ENCODE measurements at regions not wholly inside any gene's neighbourhood (a gene's known extent, or its start where the extent isn't known, plus 50 kb on each side); places are given as distances from the start of the nearest gene placed in this dataset.

DNA sequence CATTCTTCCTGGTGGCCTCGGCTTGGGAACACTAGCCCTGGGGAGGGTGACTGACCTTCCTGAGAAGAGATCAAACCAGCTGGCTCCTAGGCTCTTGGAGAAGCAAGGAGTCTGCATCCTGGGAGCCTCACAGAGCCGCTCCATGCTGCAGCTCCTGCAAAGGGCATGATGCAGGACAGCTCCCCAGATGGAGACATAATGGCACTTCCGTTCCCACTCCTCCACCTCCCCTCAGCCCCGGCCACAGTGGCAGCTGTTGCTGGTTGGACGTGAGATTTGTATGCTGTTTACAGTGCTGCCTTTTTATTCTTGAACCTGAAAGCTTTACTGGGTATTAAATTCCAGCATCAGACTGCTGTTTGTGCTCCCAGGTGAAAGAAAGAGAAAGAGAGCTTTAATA lies 83.7 kb upstream of the CTTNBP2NL start:
- no peak overlapping the region for H3K9ac ChIP-seq (ENCODE audit: insufficient read length, low read depth)
- DNase-seq (ENCODE audit: low read depth, low spot score), result no peak
- H3K27me3 ChIP-seq (ENCODE audit: insufficient read depth, insufficient read length), result no peaks in the 10 kb centered on the region

DNA sequence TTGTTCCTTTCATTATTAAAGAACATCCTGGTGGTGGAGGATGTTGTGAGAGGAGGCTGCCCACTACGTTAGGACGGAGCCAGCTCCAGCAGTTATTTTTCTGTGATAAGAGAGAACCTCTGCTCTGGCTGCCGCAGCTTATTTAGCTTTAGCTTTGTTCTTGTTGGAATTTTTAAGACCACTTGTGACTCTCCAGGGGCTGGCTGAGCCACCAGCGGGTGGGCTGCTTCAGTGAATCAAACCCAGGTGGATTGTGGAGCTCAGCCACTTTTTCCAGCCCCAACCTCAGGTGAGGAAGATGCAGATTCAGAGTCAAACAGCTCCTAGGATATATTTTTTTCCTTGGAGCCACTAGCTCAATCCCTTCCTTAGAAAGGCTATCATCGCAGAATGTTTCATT lies 83.1 kb upstream of the CTTNBP2NL start:
- Histone ChIP-seq H3K9me3 (ENCODE audit: insufficient read depth, low read length) (no peaks in the 10 kb centered on the region), H3K27me3 (ENCODE audit: insufficient read depth, insufficient read length) (no peaks in the 10 kb centered on the region), H3K4me3 (ENCODE audit: insufficient read length, low read depth) (no peak overlapping the region), H3K9ac (ENCODE audit: insufficient read length, low read depth) (no peak overlapping the region), H3K36me3 (ENCODE audit: insufficient read depth, insufficient read length, low read length) (no peaks in the 10 kb centered on the region), H3K4me1 (ENCODE audit: insufficient read depth, insufficient read length) (no peaks in the 10 kb centered on the region)
- no peak for TF ChIP-seq ZNF274 (IDR thresholded peaks at IDR 0.05; ENCODE audit: low read depth, low read length)
- TF ChIP-seq SUZ12 (IDR thresholded peaks at IDR 0.05; ENCODE audit: extremely low read depth, insufficient read depth, insufficient read length), result no peak
- no peak for TF ChIP-seq YY1 (IDR thresholded peaks at IDR 0.05; ENCODE audit: insufficient read depth, insufficient read length)
- DNase-seq (ENCODE audit: low read depth, low spot score), result no peak

More for the DNA sequence above, 83.7 kb upstream of the CTTNBP2NL start:
- Histone ChIP-seq H3K36me3 (ENCODE audit: insufficient read depth, insufficient read length, low read length) (no peaks in the 10 kb centered on the region), H3K9me3 (ENCODE audit: insufficient read depth, low read length) (no peaks in the 10 kb centered on the region), H3K4me1 (ENCODE audit: insufficient read depth, insufficient read length) (no peaks in the 10 kb centered on the region), H3K4me3 (ENCODE audit: insufficient read length, low read depth) (no peak overlapping the region)
- TF ChIP-seq SUZ12 (IDR thresholded peaks at IDR 0.05; ENCODE audit: extremely low read depth, insufficient read depth, insufficient read length) (no peak), YY1 (IDR thresholded peaks at IDR 0.05; ENCODE audit: insufficient read depth, insufficient read length) (no peak), ZNF274 (IDR thresholded peaks at IDR 0.05; ENCODE audit: low read depth, low read length) (no peak)

DNA sequence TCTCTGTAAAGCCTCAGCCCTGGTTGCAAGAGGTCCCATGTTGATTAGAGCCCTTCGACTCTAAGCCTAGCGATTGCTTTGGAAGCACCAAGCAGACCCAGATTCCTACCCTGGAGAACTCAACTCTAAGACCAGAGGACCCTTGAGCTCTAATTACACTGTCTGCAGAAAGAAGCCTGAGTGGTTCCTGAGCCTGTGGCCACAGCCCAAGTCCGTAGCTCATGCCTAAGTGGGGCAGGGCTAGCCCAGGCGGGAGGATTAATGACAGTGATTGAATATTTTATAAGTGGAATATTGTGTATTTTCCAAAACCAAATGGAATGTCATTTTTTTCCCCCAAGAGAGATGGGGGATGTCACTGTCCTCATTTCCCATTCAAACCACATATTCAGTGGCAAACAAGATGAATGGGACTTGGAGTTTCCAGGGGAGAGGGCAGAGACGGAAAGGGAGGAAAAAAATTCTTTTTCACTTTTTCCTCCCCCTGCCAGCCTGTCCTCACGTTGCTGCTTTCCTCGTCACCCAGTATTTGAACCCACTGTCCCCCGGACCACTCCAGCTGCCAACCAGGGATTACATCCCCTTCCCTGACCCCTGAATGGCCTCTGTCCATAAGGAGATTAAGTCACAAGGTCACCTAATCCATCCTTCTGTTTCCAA lies 79.6 kb upstream of the CTTNBP2NL start:
- no peak for DNase-seq (ENCODE audit: low read depth, low spot score)
- H3K4me1 ChIP-seq (ENCODE audit: insufficient read depth, insufficient read length), result no peaks in the 10 kb centered on the region
- no peaks in the 10 kb centered on the region for H3K9me3 ChIP-seq (ENCODE audit: insufficient read depth, low read length)
- no peaks in the 10 kb centered on the region for H3K27me3 ChIP-seq (ENCODE audit: insufficient read depth, insufficient read length)
- TF ChIP-seq ZNF274 (IDR thresholded peaks at IDR 0.05; ENCODE audit: low read depth, low read length) (no peak), SUZ12 (IDR thresholded peaks at IDR 0.05; ENCODE audit: extremely low read depth, insufficient read depth, insufficient read length) (no peak), YY1 (IDR thresholded peaks at IDR 0.05; ENCODE audit: insufficient read depth, insufficient read length) (no peak)
- no peaks in the 10 kb centered on the region for H3K36me3 ChIP-seq (ENCODE audit: insufficient read depth, insufficient read length, low read length)
- no peak overlapping the region for H3K9ac ChIP-seq (ENCODE audit: insufficient read length, low read depth)
- no peak overlapping the region for H3K4me3 ChIP-seq (ENCODE audit: insufficient read length, low read depth)

DNA sequence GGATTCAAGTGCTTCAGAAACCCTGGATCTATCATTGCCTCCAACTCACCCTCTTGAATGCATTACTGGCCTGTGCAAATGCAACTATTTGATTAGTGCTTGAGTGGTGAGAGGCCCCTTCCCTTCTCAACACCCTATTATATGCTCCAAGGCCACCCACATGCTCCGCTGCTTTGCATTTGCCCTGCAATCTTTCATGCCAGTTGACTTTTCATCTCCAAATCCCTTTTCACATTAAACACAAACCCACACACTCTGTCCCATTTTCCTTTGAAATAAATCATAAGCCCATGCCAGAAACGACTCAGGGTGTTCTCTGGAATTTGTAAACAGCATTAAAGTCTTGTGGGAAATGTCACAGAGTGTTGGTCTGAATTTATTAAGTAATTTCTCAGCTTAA lies 78.9 kb upstream of the CTTNBP2NL start:
- no peak for DNase-seq (ENCODE audit: low read depth, low spot score)
- no peak overlapping the region for H3K9ac ChIP-seq (ENCODE audit: insufficient read length, low read depth)
- no peaks in the 10 kb centered on the region for H3K36me3 ChIP-seq (ENCODE audit: insufficient read depth, insufficient read length, low read length)
- H3K27me3 ChIP-seq (ENCODE audit: insufficient read depth, insufficient read length), result no peaks in the 10 kb centered on the region
- no peak for TF ChIP-seq ZNF274 (IDR thresholded peaks at IDR 0.05; ENCODE audit: low read depth, low read length)
- no peak for TF ChIP-seq SUZ12 (IDR thresholded peaks at IDR 0.05; ENCODE audit: extremely low read depth, insufficient read depth, insufficient read length)
- TF ChIP-seq YY1 (IDR thresholded peaks at IDR 0.05; ENCODE audit: insufficient read depth, insufficient read length), result no peak
- H3K4me3 ChIP-seq (ENCODE audit: insufficient read length, low read depth), result no peak overlapping the region
- no peaks in the 10 kb centered on the region for H3K4me1 ChIP-seq (ENCODE audit: insufficient read depth, insufficient read length)
- no peaks in the 10 kb centered on the region for H3K9me3 ChIP-seq (ENCODE audit: insufficient read depth, low read length)

DNA sequence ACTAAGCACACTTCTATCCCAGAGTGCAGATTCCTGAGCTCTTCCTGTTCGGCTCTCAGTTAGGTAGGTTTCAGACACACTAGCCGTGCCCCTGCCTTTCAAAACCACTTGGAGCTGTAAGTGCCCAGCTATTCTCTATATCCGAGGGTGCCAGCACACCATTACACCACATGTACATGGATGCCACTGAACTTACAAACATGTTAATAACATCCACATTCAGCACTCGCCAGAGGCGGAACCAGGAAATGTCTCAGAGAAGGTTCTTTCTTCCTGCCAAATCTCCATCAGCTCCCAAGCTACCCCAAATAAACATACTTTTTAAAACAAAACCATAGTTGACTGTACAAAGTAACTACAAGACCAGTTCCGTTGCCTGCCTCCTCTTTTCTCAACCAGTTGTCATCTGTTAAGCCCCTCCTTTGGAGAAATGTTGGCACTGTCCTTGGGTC lies 78.4 kb upstream of the CTTNBP2NL start:
- Histone ChIP-seq H3K9me3 (ENCODE audit: insufficient read depth, low read length) (no peaks in the 10 kb centered on the region), H3K4me1 (ENCODE audit: insufficient read depth, insufficient read length) (no peaks in the 10 kb centered on the region), H3K36me3 (ENCODE audit: insufficient read depth, insufficient read length, low read length) (no peaks in the 10 kb centered on the region), H3K4me3 (ENCODE audit: insufficient read length, low read depth) (no peak overlapping the region), H3K9ac (ENCODE audit: insufficient read length, low read depth) (no peak overlapping the region), H3K27me3 (ENCODE audit: insufficient read depth, insufficient read length) (no peaks in the 10 kb centered on the region)
- no peak for TF ChIP-seq ZNF274 (IDR thresholded peaks at IDR 0.05; ENCODE audit: low read depth, low read length)
- no peak for TF ChIP-seq YY1 (IDR thresholded peaks at IDR 0.05; ENCODE audit: insufficient read depth, insufficient read length)
- no peak for TF ChIP-seq SUZ12 (IDR thresholded peaks at IDR 0.05; ENCODE audit: extremely low read depth, insufficient read depth, insufficient read length)
- DNase-seq (ENCODE audit: low read depth, low spot score), result no peak

DNA sequence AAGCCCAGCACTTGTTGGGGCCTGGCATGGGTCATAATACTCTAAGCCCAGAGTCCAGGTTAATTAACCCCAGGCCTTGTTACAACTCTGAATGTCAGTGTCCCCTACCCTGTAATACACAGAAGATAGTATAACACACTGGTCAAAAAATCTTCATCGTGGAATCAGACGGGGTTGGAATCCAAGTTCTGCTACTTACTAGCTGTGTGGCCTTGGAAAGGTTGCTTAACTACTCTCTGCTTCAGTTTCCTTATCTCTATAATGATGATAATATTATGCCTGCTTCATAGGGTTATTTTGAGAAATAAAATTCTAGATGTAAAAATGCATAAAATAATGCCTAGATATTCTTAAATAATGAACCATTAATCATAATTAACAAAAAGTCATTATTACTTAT lies 77.8 kb upstream of the CTTNBP2NL start:
- H3K27me3 ChIP-seq (ENCODE audit: insufficient read depth, insufficient read length), result no peaks in the 10 kb centered on the region
- H3K9me3 ChIP-seq (ENCODE audit: insufficient read depth, low read length), result no peaks in the 10 kb centered on the region
- TF ChIP-seq YY1 (IDR thresholded peaks at IDR 0.05; ENCODE audit: insufficient read depth, insufficient read length) (no peak), SUZ12 (IDR thresholded peaks at IDR 0.05; ENCODE audit: extremely low read depth, insufficient read depth, insufficient read length) (no peak), ZNF274 (IDR thresholded peaks at IDR 0.05; ENCODE audit: low read depth, low read length) (no peak)
- H3K4me3 ChIP-seq (ENCODE audit: insufficient read length, low read depth), result no peak overlapping the region
- H3K36me3 ChIP-seq (ENCODE audit: insufficient read depth, insufficient read length, low read length), result no peaks in the 10 kb centered on the region
- no peaks in the 10 kb centered on the region for H3K4me1 ChIP-seq (ENCODE audit: insufficient read depth, insufficient read length)
- no peak for DNase-seq (ENCODE audit: low read depth, low spot score)
- no peak overlapping the region for H3K9ac ChIP-seq (ENCODE audit: insufficient read length, low read depth)

DNA sequence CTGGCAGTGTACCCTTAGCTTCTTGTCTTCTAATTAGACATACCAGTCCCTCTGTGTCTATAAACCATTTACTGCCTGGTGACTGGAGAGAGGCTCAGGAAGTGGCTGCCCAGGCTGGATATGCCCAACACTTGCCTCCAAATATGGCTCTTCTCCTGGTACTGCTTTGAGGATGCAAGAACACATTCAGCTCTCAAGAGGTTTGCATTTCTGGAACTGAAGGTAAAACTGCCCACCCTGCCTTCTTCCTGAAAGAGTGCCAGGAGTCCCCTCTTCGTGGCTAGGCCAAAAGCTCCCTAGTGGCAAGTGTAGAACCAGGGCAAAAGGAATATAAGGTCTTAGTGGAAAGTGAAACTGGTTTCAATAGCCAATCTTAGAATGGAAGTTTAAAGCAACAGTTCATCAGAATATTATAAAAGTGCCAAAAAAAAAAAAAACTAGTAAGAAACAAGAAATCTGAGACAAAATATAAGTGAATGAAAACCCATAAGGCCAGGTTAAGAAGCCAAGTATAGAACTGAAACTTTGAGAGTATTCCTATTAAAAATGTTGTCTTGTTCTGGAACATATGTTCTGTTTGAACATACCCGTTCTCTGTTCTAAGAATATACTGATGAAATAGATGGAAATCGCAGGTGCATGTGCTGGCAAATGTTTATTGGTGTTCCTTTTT lies 77.2 kb upstream of the CTTNBP2NL start:
- TF ChIP-seq SUZ12 (IDR thresholded peaks at IDR 0.05; ENCODE audit: extremely low read depth, insufficient read depth, insufficient read length) (no peak), ZNF274 (IDR thresholded peaks at IDR 0.05; ENCODE audit: low read depth, low read length) (no peak), YY1 (IDR thresholded peaks at IDR 0.05; ENCODE audit: insufficient read depth, insufficient read length) (no peak)
- H3K4me3 ChIP-seq (ENCODE audit: insufficient read length, low read depth), result no peak overlapping the region
- no peak for DNase-seq (ENCODE audit: low read depth, low spot score)
- no peak overlapping the region for H3K9ac ChIP-seq (ENCODE audit: insufficient read length, low read depth)
- no peaks in the 10 kb centered on the region for H3K9me3 ChIP-seq (ENCODE audit: insufficient read depth, low read length)
- no peaks in the 10 kb centered on the region for H3K36me3 ChIP-seq (ENCODE audit: insufficient read depth, insufficient read length, low read length)
- H3K4me1 ChIP-seq (ENCODE audit: insufficient read depth, insufficient read length), result no peaks in the 10 kb centered on the region
- H3K27me3 ChIP-seq (ENCODE audit: insufficient read depth, insufficient read length), result no peaks in the 10 kb centered on the region
